Transverse colon (tissue), 4 donors: ENCODE measurements at regions not wholly inside any gene's neighbourhood (a gene's known extent, or its start where the extent isn't known, plus 50 kb on each side); places are given as distances from the start of the nearest gene placed in this dataset.

ENCODE experiments used
- DNase-seq: peaks from one replicate; pipeline ENCODE4 v3.0.0-alpha.2; 2019
- H3K27ac ChIP-seq, 4 donors: fragments of 200-600 bp; sonication (generic); 2 replicates each; pipeline ENCODE4 v1.5.1; 2016 to 2018; ENCODE audit warnings: inconsistent platforms in 4 of 4
- H3K27me3 ChIP-seq: fragments of 200-600 bp; sonication (generic); 2 replicates; pipeline ENCODE4 v1.5.1; 2017; ENCODE audit warnings: inconsistent platforms
- H3K36me3 ChIP-seq, 4 donors: fragments of 200-600 bp; sonication (generic); 2 replicates each; pipeline ENCODE4 v1.5.1; 2017 to 2019; ENCODE audit warnings: inconsistent platforms in 4 of 4
- H3K4me1 ChIP-seq, 4 donors: fragments of 200-600 bp; sonication (generic); 2 replicates each; pipeline ENCODE4 v1.5.1; 2017 to 2020; ENCODE audit warnings: inconsistent platforms in 4 of 4
- H3K4me3 ChIP-seq, 4 donors: fragments of 200-600 bp; sonication (generic); 1 replicate in 1 of 4; 2 replicates in 3 of 4; pipeline versions ENCODE4 v1.5.1 to v1.6.1; 2017 to 2019; ENCODE audit warnings: inconsistent platforms in 4 of 4
- H3K9me3 ChIP-seq, 2 donors: fragments of 200-600 bp; sonication (generic); 2 replicates each; pipeline ENCODE4 v1.5.1; 2017 to 2019; ENCODE audit warnings: inconsistent platforms in 2 of 2
- CTCF ChIP-seq, 5 experiments: fragments of 200-600 bp in 3 of 5; fragments of 450-650 bp in 2 of 5; sonication (generic) in 3 of 5; IDR thresholded peaks; 1 replicate in 2 of 5; 2 replicates in 3 of 5; pipeline ENCODE4 v1.5.1; 2016 to 2017; ENCODE audit warnings: antibody characterized with exemption in 5 of 5, inconsistent platforms in 3 of 5, mild to moderate bottlenecking in 2 of 5, moderate library complexity in 1 of 5
- EP300 ChIP-seq: sonication (generic); formaldehyde crosslinking; IDR thresholded peaks from one replicate; pipeline ENCODE4 v1.6.1; 2017; ENCODE audit warnings: antibody characterized with exemption, low read depth
- POLR2A ChIP-seq: fragments of 450-650 bp; IDR thresholded peaks from one replicate; pipeline ENCODE4 v1.6.1; 2016; ENCODE audit warnings: antibody characterized with exemption, mild to moderate bottlenecking, moderate library complexity
- POLR2AphosphoS5 ChIP-seq, 3 donors: sonication (generic); formaldehyde crosslinking; IDR thresholded peaks; one replicate each; pipeline ENCODE4 v1.6.1; 2016; ENCODE audit warnings: antibody characterized with exemption in 3 of 3
- WGBS, 2 donors: methylation state at CpG; one replicate each; pipeline ENCODE4 v1.1.5; 2018; ENCODE audit warnings: low coverage in 1 of 2; 5-methylcytosine and 5-hydroxymethylcytosine counted together
- in situ Hi-C, 4 donors: fragments of 200-750 bp; cut with MboI; loops; one replicate each; pipeline versions ENCODE4 v1.15.0 to v1.15.1; 2017; ENCODE audit warnings: low sequenced_read_pairs in 3 of 4, low pct_ligation_motif_present in 1 of 4, low pct_unique_long_range_greater_than_20kb in 1 of 4
- intact Hi-C: fragments of 100-400 bp; cut with DNase I; formaldehyde crosslinking; loops from one replicate; pipeline ENCODE4 v1.15.1; 2023; ENCODE audit warnings: low total_unique reads

- H3K4me1 ChIP-seq: peaks cover 0 to 15% (median 8%) of the 10 kb centered on the region in 4 donors
- H3K4me3 ChIP-seq: no peak overlapping the region
- intact Hi-C loops: no loop called here
- no peak overlapping the region for H3K27ac ChIP-seq
- no peaks in the 10 kb centered on the region for H3K27me3 ChIP-seq
- H3K36me3 ChIP-seq: no peaks in the 10 kb centered on the region
- peaks cover 0 to 3% of the 10 kb centered on the region in 2 donors for H3K9me3 ChIP-seq
- DNase-seq: no peak
- TF ChIP-seq EP300: no peak
- no peak for TF ChIP-seq POLR2AphosphoS5 (IDR thresholded peaks at IDR 0.05)
- TF ChIP-seq POLR2A: no peak
- no peak for TF ChIP-seq CTCF (IDR thresholded peaks at IDR 0.05)
- in situ Hi-C loops: no loop called here
These were observed 165.3 kb upstream of the FAM241A start for GRCh38 chr4:111979921-111980320.

DNA sequence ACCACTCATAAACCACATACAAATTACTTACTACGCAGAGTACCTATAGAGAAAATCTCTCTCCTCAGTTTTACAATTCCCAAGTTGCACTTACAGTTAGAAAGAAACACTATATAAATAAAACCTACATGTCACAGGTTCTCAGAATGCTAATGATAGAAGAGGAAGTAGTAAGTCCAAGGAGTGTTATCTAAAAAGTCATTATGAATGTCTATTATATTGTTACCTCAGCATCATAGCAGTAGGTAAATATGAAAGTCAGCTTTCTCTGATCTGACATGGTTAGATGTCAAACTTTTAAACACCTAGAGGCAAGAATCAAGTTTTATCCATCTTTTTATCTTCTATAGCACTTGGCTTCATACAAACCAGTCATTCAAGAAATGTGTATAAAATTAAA is 163.2 kb upstream of the FAM241A start:
- DNase-seq: no peak
- H3K36me3 ChIP-seq: no peaks in the 10 kb centered on the region
- intact Hi-C loops: no loop called here
- no peaks in the 10 kb centered on the region for H3K27me3 ChIP-seq
- H3K9me3 ChIP-seq: no peaks in the 10 kb centered on the region
- TF ChIP-seq POLR2A: no peak
- no peak for TF ChIP-seq CTCF (IDR thresholded peaks at IDR 0.05)
- TF ChIP-seq POLR2AphosphoS5 (IDR thresholded peaks at IDR 0.05): no peak
- TF ChIP-seq EP300: no peak
- in situ Hi-C loops: no loop called here
- WGBS, 2 donors: 62 to 65% methylated on average over 1 of the region's 1 CpG
- peaks cover 0 to 10% (median 7%) of the 10 kb centered on the region in 4 donors for H3K4me1 ChIP-seq
- no peak overlapping the region for H3K27ac ChIP-seq
- no peak overlapping the region for H3K4me3 ChIP-seq

DNA sequence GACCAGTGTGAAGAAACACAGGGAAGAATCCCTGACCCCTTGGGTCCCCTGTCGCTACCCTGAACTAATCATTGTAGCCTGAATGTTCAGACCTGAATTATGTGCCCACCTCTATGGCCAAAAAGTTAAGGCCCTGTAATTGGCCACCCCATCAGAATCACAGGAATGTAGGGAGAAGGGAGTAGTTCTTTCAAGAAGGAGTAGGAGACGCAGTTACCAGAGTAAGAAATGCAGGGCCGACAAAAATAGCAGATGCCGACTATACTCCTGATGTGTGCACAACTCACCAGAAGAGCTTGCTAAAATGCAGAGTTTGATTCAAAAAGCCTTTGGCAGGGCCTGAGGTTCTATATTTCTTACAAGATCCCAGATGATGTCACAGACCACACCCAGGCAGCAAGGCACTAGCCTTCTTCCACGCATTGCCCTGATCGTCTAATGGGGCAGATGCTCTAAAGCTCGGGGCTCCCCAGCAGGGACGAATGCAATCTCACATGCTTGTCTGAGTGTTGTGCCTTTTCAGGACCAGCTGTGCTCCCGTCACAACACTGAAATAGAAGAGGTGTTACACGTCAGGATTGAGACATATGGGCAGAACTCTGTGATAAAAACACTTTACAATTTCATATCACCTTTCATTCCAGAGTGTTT is 161.0 kb upstream of the FAM241A start:
- no peak for DNase-seq

DNA sequence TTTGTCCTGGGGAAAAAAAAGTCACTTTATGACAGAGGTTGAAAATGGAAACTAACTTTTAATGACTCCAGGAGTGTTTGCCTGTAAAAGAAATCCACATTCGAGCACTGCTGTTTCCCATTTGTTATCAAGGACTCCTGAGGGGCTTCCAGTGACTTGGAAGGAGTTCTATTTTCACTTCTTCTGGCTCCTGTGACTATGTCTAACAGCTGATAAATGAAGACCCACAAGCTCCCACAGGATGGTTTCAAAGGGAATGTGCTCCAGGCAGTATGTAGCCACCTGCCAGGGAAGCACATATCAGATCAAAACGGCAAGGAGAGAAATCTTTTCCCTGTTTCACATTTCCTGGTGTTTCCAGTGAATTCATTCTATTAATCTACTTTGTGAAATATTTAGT is 159.8 kb upstream of the FAM241A start:
- in situ Hi-C loops: no loop called here
- Histone ChIP-seq H3K4me3 (no peak overlapping the region), H3K4me1 (peaks cover 0 to 15% (median 5%) of the 10 kb centered on the region in 4 donors), H3K9me3 (no peaks in the 10 kb centered on the region), H3K27ac (no peak overlapping the region), H3K36me3 (no peaks in the 10 kb centered on the region), H3K27me3 (no peaks in the 10 kb centered on the region)
- WGBS, 2 donors: 33 to 45% methylated on average over 2 of the region's 2 CpGs
- no peak for TF ChIP-seq POLR2AphosphoS5 (IDR thresholded peaks at IDR 0.05)
- TF ChIP-seq CTCF (IDR thresholded peaks at IDR 0.05): no peak
- no peak for TF ChIP-seq POLR2A
- TF ChIP-seq EP300: no peak
- no peak for DNase-seq
- intact Hi-C loops: no loop called here

More for the DNA sequence above, 161.0 kb upstream of the FAM241A start:
- Histone ChIP-seq H3K4me1 (peaks cover 0 to 9% (median 4%) of the 10 kb centered on the region in 4 donors), H3K36me3 (no peaks in the 10 kb centered on the region), H3K4me3 (no peak overlapping the region), H3K9me3 (no peaks in the 10 kb centered on the region), H3K27me3 (no peaks in the 10 kb centered on the region), H3K27ac (no peak overlapping the region)
- no peak for TF ChIP-seq POLR2AphosphoS5 (IDR thresholded peaks at IDR 0.05)
- TF ChIP-seq POLR2A: no peak
- no peak for TF ChIP-seq EP300
- no peak for TF ChIP-seq CTCF (IDR thresholded peaks at IDR 0.05)
- WGBS, 2 donors: 54 to 84% methylated on average over 5 to 10 of the region's 10 CpGs
- intact Hi-C loops: no loop called here
- in situ Hi-C loops: no loop called here
